Keratinocyte (primary cell): ENCODE measurements at regions not wholly inside any gene's neighbourhood (a gene's known extent, or its start where the extent isn't known, plus 50 kb on each side); places are given as distances from the start of the nearest gene placed in this dataset.

ENCODE experiments used
- DNase-seq: peaks from one replicate; pipeline ENCODE4 v3.0.0-alpha.2; 2011; ENCODE audit warnings: low read depth, missing footprints, low spot score
- FAIRE-seq: peaks from 2 replicates; lab custom pipeline; 2011; peaks lifted over from hg19 to GRCh38; lab: Jason Lieb, UNC
- H2AFZ ChIP-seq: 2 replicates; pipeline ENCODE4 v1.6.0; 2012; ENCODE audit warnings: low read length, control low read depth, inconsistent platforms; ENCODE audit not compliant: control insufficient read depth
- H3K27ac ChIP-seq: 2 replicates; pipeline ENCODE4 v1.5.1; 2011; ENCODE audit warnings: low read length; ENCODE audit not compliant: control insufficient read depth, insufficient read depth
- H3K27me3 ChIP-seq: 3 replicates; pipeline ENCODE4 v1.6.0; 2011; ENCODE audit warnings: low read length; ENCODE audit not compliant: control insufficient read depth, insufficient read depth; ENCODE audit errors: extremely low read depth
- H3K36me3 ChIP-seq, 2 experiments: 2 replicates in 1 of 2; 3 replicates in 1 of 2; pipeline ENCODE4 v1.5.1; 2011; ENCODE audit warnings: low read length in 2 of 2, mild to moderate bottlenecking in 1 of 2; ENCODE audit not compliant: control insufficient read depth in 2 of 2, insufficient read depth in 2 of 2; ENCODE audit errors: extremely low read depth in 1 of 2
- H3K4me1 ChIP-seq: 3 replicates; pipeline ENCODE4 v1.5.1; 2011; ENCODE audit warnings: low read length; ENCODE audit not compliant: control insufficient read depth, insufficient read depth; ENCODE audit errors: extremely low read depth
- H3K4me2 ChIP-seq: 3 replicates; pipeline ENCODE4 v1.6.0; 2011; ENCODE audit warnings: low read depth, low read length; ENCODE audit not compliant: control insufficient read depth, insufficient read depth; ENCODE audit errors: extremely low read depth
- H3K4me3 ChIP-seq, 3 experiments: fragments of 200-600 bp in 1 of 3; sonication (generic) in 1 of 3; 2 replicates in 2 of 3; 3 replicates in 1 of 3; pipeline ENCODE4 v1.5.1; 2011 to 2016; ENCODE audit warnings: low read length in 3 of 3, mild to moderate bottlenecking in 3 of 3, control low read depth in 2 of 3, inconsistent platforms in 1 of 3, low read depth in 1 of 3, mixed read lengths in 1 of 3, mixed run types in 1 of 3, moderate library complexity in 1 of 3; ENCODE audit not compliant: control insufficient read depth in 2 of 3, insufficient read depth in 2 of 3; ENCODE audit errors: extremely low read depth in 1 of 3
- H3K79me2 ChIP-seq: 2 replicates; pipeline ENCODE4 v1.6.0; 2012; ENCODE audit warnings: low read length; ENCODE audit not compliant: control insufficient read depth, insufficient read depth
- H3K9ac ChIP-seq: 3 replicates; pipeline ENCODE4 v1.6.0; 2011; ENCODE audit warnings: low read length; ENCODE audit not compliant: control insufficient read depth, insufficient read depth; ENCODE audit errors: extremely low read depth
- H3K9me1 ChIP-seq: 3 replicates; pipeline ENCODE4 v1.6.0; 2011; ENCODE audit warnings: low read length; ENCODE audit not compliant: control insufficient read depth, insufficient read depth; ENCODE audit errors: extremely low read depth
- H3K9me3 ChIP-seq: 2 replicates; pipeline ENCODE4 v1.5.1; 2012; ENCODE audit warnings: low read depth, low read length; ENCODE audit not compliant: control insufficient read depth
- H4K20me1 ChIP-seq: 3 replicates; pipeline ENCODE4 v1.6.0; 2011; ENCODE audit warnings: low read length; ENCODE audit not compliant: control insufficient read depth, insufficient read depth; ENCODE audit errors: extremely low read depth
- EZH2 ChIP-seq: IDR thresholded peaks from one replicate; pipeline ENCODE4 v1.6.1; 2012; ENCODE audit warnings: inconsistent platforms, mild to moderate bottlenecking, low read length, moderate library complexity
- dilution Hi-C: fragments of 300-500 bp; cut with MboI; formaldehyde crosslinking; loops from one replicate; pipeline ENCODE4 v1.7.0; 2020; ENCODE audit warnings: low sequenced_read_pairs; ENCODE audit not compliant: extremely low pct_ligation_motif_present
- TF ChIP-seq, protein P1 (sequence below), 3 experiments: IDR thresholded peaks in 1 of 3; conservative IDR thresholded peaks in 1 of 3; optimal IDR thresholded peaks in 1 of 3; 2 replicates in 2 of 3; 3 replicates in 1 of 3; pipeline versions ENCODE3 to v1.5.1; 2011; ENCODE audit warnings: low read length in 3 of 3, mild to moderate bottlenecking in 3 of 3, moderate library complexity in 2 of 3, control low read depth in 1 of 3, inconsistent platforms in 1 of 3; ENCODE audit not compliant: insufficient read depth in 2 of 3; ENCODE audit errors: extremely low read depth in 1 of 3

DNA sequence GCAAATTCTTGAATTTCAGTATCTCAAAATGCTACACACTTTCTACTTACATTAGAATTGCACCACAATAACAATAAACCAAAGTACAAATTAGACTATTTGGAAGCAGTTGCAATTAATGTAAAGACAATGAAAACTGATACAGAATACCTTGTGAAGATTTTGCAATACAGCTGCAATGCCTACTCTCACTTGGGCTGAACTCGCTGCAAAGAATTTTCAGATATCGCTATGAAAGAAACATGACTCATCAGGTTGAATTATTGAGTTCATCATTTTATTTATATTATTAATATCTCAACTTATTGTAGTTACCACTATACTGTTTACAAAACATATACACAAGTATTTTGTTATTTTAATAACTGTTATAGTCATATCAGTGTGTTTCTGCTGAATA lies 108.0 kb upstream of the TMTC2 start:
- TF ChIP-seq, protein P1, sequence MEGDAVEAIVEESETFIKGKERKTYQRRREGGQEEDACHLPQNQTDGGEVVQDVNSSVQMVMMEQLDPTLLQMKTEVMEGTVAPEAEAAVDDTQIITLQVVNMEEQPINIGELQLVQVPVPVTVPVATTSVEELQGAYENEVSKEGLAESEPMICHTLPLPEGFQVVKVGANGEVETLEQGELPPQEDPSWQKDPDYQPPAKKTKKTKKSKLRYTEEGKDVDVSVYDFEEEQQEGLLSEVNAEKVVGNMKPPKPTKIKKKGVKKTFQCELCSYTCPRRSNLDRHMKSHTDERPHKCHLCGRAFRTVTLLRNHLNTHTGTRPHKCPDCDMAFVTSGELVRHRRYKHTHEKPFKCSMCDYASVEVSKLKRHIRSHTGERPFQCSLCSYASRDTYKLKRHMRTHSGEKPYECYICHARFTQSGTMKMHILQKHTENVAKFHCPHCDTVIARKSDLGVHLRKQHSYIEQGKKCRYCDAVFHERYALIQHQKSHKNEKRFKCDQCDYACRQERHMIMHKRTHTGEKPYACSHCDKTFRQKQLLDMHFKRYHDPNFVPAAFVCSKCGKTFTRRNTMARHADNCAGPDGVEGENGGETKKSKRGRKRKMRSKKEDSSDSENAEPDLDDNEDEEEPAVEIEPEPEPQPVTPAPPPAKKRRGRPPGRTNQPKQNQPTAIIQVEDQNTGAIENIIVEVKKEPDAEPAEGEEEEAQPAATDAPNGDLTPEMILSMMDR (optimal IDR thresholded peaks at IDR 0.05 in 1 of 3, IDR thresholded peaks at IDR 0.05 in 1 of 3, conservative IDR thresholded peaks at IDR 0.05 in 1 of 3; ENCODE audit: extremely low read depth in 1 of 3, insufficient read depth in 2 of 3, low read length in 3 of 3): no peak
- no peak for TF ChIP-seq EZH2
- no peak overlapping the region for H3K4me2 ChIP-seq
- no peaks in the 10 kb centered on the region for H3K27me3 ChIP-seq
- dilution Hi-C loops: no loop called here
- no peaks in the 10 kb centered on the region for H3K4me1 ChIP-seq
- no peak overlapping the region for H2AFZ ChIP-seq
- H3K79me2 ChIP-seq: no peaks in the 10 kb centered on the region
- no peaks in the 10 kb centered on the region for H4K20me1 ChIP-seq
- FAIRE-seq (no peak), DNase-seq (no peak)
- no peaks in the 10 kb centered on the region for H3K36me3 ChIP-seq
- H3K4me3 ChIP-seq: no peak overlapping the region
- no peaks in the 10 kb centered on the region for H3K9me1 ChIP-seq
- no peak overlapping the region for H3K27ac ChIP-seq
- H3K9ac ChIP-seq: no peak overlapping the region
- H3K9me3 ChIP-seq: no peaks in the 10 kb centered on the region

DNA sequence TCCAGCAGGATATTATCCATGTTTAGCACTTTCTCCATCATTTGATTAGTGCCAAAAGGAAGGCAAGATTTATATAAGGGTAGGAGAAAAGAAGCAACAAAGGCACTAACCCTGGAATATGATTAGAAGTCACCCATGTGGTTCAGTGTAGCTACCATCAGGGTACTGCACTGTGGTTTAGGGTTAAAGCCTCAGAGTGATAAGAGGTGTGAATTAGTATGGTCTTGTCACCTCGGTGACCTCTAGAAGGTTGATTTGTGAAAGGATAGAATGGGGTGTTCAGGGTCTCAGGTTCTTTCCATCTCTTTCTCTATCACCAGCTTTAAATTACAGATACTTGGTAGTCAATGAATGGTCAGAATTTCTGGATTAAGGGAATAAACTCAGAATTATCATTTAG lies 103.0 kb upstream of the TMTC2 start:
- Histone ChIP-seq H3K4me2 (no peak overlapping the region), H4K20me1 (no peaks in the 10 kb centered on the region), H3K9me1 (no peaks in the 10 kb centered on the region), H3K9me3 (no peaks in the 10 kb centered on the region), H3K4me1 (no peaks in the 10 kb centered on the region), H3K79me2 (no peaks in the 10 kb centered on the region), H3K27me3 (no peaks in the 10 kb centered on the region), H3K4me3 (no peak overlapping the region), H3K36me3 (no peaks in the 10 kb centered on the region), H3K9ac (no peak overlapping the region), H2AFZ (no peak overlapping the region), H3K27ac (no peak overlapping the region)
- dilution Hi-C loops: no loop called here
- no peak for DNase-seq
- TF ChIP-seq EZH2: no peak
- TF ChIP-seq, protein P1 (optimal IDR thresholded peaks at IDR 0.05 in 1 of 3, IDR thresholded peaks at IDR 0.05 in 1 of 3, conservative IDR thresholded peaks at IDR 0.05 in 1 of 3; ENCODE audit: extremely low read depth in 1 of 3, insufficient read depth in 2 of 3, low read length in 3 of 3): no peak
- FAIRE-seq: no peak
